Mesodermal cell (in vitro differentiated cells): ENCODE measurements at regions not wholly inside any gene's neighbourhood (a gene's known extent, or its start where the extent isn't known, plus 50 kb on each side); places are given as distances from the start of the nearest gene placed in this dataset.
"Not testable (repeated sequence)": the region's sequence is repeated elsewhere in the genome, so short reads cannot be mapped to it uniquely, and the experiment has no call there.

Experiments
- H3K27ac ChIP-seq: 2 replicates; pipeline ENCODE4 v1.7.0; 2013; ENCODE audit warnings: mild to moderate bottlenecking, low read depth, low read length, moderate library complexity; ENCODE audit not compliant: severe bottlenecking
- H3K36me3 ChIP-seq: 2 replicates; pipeline ENCODE4 v1.7.1; 2013; ENCODE audit warnings: mild to moderate bottlenecking, low read length, moderate library complexity; ENCODE audit not compliant: control insufficient read depth, insufficient read depth
- H3K4me1 ChIP-seq: one replicate; pipeline ENCODE4 v1.7.1; 2013; ENCODE audit warnings: mild to moderate bottlenecking, low read length; ENCODE audit not compliant: insufficient read depth, control insufficient read depth, poor library complexity, severe bottlenecking
- H3K4me3 ChIP-seq: 2 replicates; pipeline ENCODE4 v1.7.0; 2013; ENCODE audit warnings: low read length, control low read depth, mild to moderate bottlenecking; ENCODE audit not compliant: insufficient read depth, poor library complexity, severe bottlenecking; ENCODE audit errors: extremely low read depth
- H3K9me3 ChIP-seq: 2 replicates; pipeline ENCODE4 v1.7.1; 2013; ENCODE audit warnings: mild to moderate bottlenecking, low read length, moderate library complexity; ENCODE audit not compliant: control insufficient read depth
- WGBS, 2 experiments: methylation state at CpG; one replicate each; pipeline ENCODE4 v1.1.5; 2013; ENCODE audit warnings: missing lambda C conversion rate in 2 of 2; ENCODE audit not compliant: insufficient coverage in 2 of 2; 5-methylcytosine and 5-hydroxymethylcytosine counted together

- not testable (repeated sequence) for H3K36me3 ChIP-seq, H3K4me3 ChIP-seq, H3K4me1 ChIP-seq, H3K9me3 ChIP-seq, H3K27ac ChIP-seq
- 81 to 89% methylated on average over 2 to 3 of the region's 3 CpGs for WGBS, 2 experiments
Observed at GRCh38 chr11:89585046-89585445, 93.9 kb upstream of the NOX4 start.

GRCh38 chr11:89585471-89585870, 94.3 kb upstream of the NOX4 start:
- not testable (repeated sequence) for H3K9me3 ChIP-seq, H3K4me3 ChIP-seq, H3K36me3 ChIP-seq, H3K27ac ChIP-seq, H3K4me1 ChIP-seq
- WGBS, 2 experiments = 68 to 70% methylated on average over 2 of the region's 2 CpGs

- H3K4me1 ChIP-seq = not testable (repeated sequence)
- WGBS, 2 experiments = 88% methylated on average over 1 of the region's 6 CpGs; no CpG with 5 or more reads in 1 of the 2 experiments
Observed at GRCh38 chr11:89589413-89589812, 98.2 kb upstream of the NOX4 start.

GRCh38 chr11:89590008-89590632, 98.9 kb upstream of the NOX4 start:
- WGBS, 2 experiments = 80 to 97% methylated on average over 2 to 4 of the region's 5 CpGs
- not testable (repeated sequence) for H3K9me3 ChIP-seq, H3K36me3 ChIP-seq, H3K4me1 ChIP-seq, H3K4me3 ChIP-seq, H3K27ac ChIP-seq

More at GRCh38 chr11:89589413-89589812, 98.2 kb upstream of the NOX4 start:
- H3K36me3 ChIP-seq, H3K4me3 ChIP-seq, H3K27ac ChIP-seq, H3K9me3 ChIP-seq: not testable (repeated sequence)

- not testable (repeated sequence) for H3K9me3 ChIP-seq, H3K4me1 ChIP-seq, H3K36me3 ChIP-seq, H3K4me3 ChIP-seq, H3K27ac ChIP-seq
- WGBS, 2 experiments = no CpG with 5 or more reads among the region's 1 CpG
Observed at GRCh38 chr11:89601263-89601662, 108.8 kb upstream of the TRIM77 start.

- Histone ChIP-seq H3K36me3 (no peaks in the 10 kb centered on the region), H3K9me3 (no peaks in the 10 kb centered on the region), H3K4me3 (no peak overlapping the region), H3K27ac (no peak overlapping the region), H3K4me1 (no peaks in the 10 kb centered on the region)
- WGBS, 2 experiments = 96% methylated on average over 3 of the region's 4 CpGs; no CpG with 5 or more reads in 1 of the 2 experiments
Observed at GRCh38 chr11:89604281-89604680, 105.8 kb upstream of the TRIM77 start.

GRCh38 chr11:89606845-89607244, 103.3 kb upstream of the TRIM77 start:
- H3K4me3 ChIP-seq, H3K9me3 ChIP-seq, H3K4me1 ChIP-seq, H3K36me3 ChIP-seq: not testable (repeated sequence)
- WGBS, 2 experiments = 88 to 94% methylated on average over 2 of the region's 2 CpGs
- H3K27ac ChIP-seq = peak overlapping the region; percentile 70

GRCh38 chr11:89607497-89607896, 102.6 kb upstream of the TRIM77 start:
- peak overlapping the region; percentile 70 for H3K27ac ChIP-seq
- WGBS, 2 experiments = 86% methylated on average over 2 of the region's 7 CpGs; no CpG with 5 or more reads in 1 of the 2 experiments

GRCh38 chr11:89608234-89608966, 101.7 kb upstream of the TRIM77 start:
- WGBS, 2 experiments = 60% methylated on average over 1 of the region's 4 CpGs; no CpG with 5 or more reads in 1 of the 2 experiments
- no peaks in the 10 kb centered on the region for H3K9me3 ChIP-seq
- no peaks in the 10 kb centered on the region for H3K4me1 ChIP-seq
- H3K27ac ChIP-seq = peak overlapping the region; percentile 70
- no peak overlapping the region for H3K4me3 ChIP-seq
- no peaks in the 10 kb centered on the region for H3K36me3 ChIP-seq

More at GRCh38 chr11:89607497-89607896, 102.6 kb upstream of the TRIM77 start:
- not testable (repeated sequence) for H3K4me1 ChIP-seq, H3K9me3 ChIP-seq, H3K4me3 ChIP-seq, H3K36me3 ChIP-seq

GRCh38 chr11:89612096-89612495, 98.0 kb upstream of the TRIM77 start:
- H3K36me3 ChIP-seq = no peaks in the 10 kb centered on the region
- H3K27ac ChIP-seq = no peak overlapping the region
- no peak overlapping the region for H3K4me3 ChIP-seq
- 94 to 100% methylated on average over 1 of the region's 4 CpGs for WGBS, 2 experiments
- H3K9me3 ChIP-seq = no peaks in the 10 kb centered on the region
- no peaks in the 10 kb centered on the region for H3K4me1 ChIP-seq

- no peak overlapping the region for H3K27ac ChIP-seq
- 90 to 92% methylated on average over 1 of the region's 3 CpGs for WGBS, 2 experiments
- H3K4me3 ChIP-seq = no peak overlapping the region
- H3K36me3 ChIP-seq = no peaks in the 10 kb centered on the region
- no peaks in the 10 kb centered on the region for H3K9me3 ChIP-seq
- H3K4me1 ChIP-seq = no peaks in the 10 kb centered on the region
Observed at GRCh38 chr11:89613911-89614310, 96.2 kb upstream of the TRIM77 start.
